ENCODE measurements at regions not wholly inside any gene's neighbourhood (a gene's known extent, or its start where the extent isn't known, plus 50 kb on each side); places are given as distances from the start of the nearest gene placed in this dataset.
"Not testable (repeated sequence)": the region's sequence is repeated elsewhere in the genome, so short reads cannot be mapped to it uniquely, and the experiment has no call there.

DNA sequence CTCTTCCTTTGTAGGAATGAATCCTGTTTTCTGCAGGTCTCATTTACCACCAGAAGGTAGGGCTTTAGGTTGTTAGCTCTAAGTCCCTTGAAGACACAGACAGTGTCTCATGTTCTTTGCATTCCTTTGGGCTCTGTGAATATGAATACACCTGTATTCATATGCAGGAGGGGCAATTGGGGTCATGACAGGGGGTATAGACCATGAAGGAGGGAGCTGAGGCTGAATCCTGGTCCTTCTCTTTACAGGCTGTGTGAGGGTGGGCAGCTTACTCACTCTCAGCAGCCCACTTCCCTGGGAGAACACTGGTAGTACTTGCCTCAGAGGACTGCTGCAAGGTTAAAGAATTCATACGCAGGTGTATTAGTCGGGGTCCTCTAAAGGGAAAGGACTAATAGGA is 267.2 kb upstream of the MGMT start:
- DNase-seq: no peak

DNA sequence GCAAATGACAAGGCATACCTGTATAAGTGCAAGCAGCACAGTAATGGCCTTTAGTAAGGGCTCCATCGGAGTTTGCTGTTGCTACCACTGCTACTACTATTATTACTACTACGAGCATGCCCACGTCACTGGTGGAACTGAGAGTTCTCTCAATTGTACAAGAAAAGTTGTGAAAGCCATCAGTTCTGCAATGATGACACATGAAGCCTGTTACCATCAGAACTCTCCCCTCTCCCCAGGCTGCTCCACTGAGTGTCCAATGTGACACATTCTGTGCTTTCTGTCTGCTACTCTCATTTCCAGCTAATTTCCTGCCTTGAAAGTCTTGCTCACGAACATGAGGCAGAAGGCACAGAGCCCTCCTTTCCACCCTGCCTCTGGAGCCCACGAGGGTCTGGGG is 263.2 kb upstream of the MGMT start:
- DNase-seq: no peak

DNA sequence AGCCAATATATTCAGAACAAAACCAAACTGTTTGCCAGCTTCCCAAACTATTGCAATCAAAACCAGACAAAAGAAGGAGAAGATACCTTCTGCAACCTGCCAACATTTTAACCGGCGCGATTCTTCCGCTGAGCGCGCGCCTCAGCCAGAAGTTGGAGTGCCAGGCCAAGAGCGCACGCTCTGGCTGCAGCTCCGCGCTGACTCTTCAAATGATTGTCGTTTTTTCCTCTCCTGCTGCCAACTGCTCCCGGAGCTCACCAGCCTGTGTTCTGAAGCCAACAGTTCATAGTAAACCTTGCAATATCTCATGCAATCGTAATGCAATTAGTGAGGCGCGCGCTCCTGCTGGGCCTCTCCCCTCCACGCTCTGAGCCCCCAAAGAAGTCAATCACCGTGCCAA is 259.7 kb upstream of the MGMT start:
- DNase-seq: no peak

DNA sequence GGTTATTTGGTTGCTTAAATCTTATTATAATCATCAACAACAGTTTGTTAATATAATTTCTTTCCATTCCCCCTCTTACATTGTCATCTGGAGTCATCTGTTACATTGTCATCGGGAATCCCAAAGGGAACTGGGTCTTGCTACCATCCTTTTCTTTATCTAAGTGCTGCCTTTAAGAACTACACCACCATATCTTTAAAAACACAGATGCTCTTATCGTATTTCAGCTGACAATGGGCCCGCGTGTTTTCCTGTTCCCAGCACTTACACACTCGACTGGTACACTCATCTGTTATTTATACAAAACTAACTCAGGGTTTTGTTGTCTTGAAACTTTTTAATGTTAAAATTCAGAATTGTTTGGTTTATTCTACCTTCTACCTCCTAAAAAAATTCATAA is 256.2 kb upstream of the MGMT start:
- DNase-seq: no peak

DNA sequence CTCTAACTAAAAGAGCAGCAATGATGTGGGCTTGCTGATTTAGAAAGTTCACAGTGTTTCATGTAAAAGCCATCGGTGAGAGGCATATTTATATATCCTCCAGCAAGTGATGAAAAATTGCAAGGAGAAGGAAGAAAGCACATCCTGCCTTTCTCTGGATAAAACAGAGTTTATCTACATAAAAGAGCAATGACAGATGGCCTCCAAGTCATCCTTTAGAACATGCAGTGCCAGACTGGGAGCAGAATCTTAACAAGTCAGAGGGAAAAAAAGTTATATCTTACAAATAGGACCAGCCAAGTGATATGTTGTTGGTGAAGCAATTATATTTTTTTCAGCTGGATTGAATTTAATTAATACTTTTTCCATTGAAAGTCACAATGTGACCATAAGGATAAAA is 253.8 kb upstream of the MGMT start:
- no peak for DNase-seq

DNA sequence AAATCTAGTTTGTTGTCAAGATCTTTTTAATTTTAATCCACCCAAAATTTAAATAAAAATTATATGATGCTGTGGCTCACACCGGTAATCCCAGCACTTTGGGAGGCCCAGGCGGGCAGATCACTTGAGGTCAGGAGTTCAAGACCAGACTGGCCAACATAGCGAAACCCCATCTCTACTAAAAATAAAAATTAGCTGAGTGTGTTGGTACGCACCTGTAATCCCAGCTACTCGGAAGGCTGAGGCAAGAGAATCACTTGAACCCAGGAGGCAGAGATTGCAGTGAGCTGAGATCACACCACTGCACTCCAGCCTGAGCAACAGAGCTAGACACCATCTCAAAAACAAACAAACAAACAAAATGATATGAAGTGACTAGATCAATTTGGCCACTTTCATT is 253.0 kb upstream of the MGMT start:
- DNase-seq: not testable (repeated sequence)

DNA sequence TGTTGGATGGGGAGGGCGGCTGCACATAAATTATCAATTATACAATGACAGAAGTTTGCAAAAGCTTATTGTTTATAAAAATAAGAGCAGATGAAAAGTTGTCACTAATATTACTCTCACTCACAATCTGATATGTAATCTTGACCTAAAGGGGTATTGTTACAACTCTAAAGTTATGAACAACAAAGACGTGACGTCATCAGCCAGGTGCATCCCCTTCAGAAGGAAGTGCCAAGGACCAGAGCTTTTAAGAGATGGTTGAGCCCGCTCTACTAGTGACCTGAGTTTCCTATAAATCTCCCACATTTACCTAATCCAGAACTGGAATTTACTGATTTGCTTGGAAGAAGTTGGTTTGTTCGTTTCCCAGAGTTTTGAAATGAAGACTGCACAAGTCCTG is 247.7 kb upstream of the MGMT start:
- DNase-seq: no peak

GRCh38 chr10:129222436-129222835 is 244.6 kb upstream of the MGMT start:
- no peak for DNase-seq

- no peak for DNase-seq
Measured at GRCh38 chr10:129223363-129223762, 243.7 kb upstream of the MGMT start.

DNA sequence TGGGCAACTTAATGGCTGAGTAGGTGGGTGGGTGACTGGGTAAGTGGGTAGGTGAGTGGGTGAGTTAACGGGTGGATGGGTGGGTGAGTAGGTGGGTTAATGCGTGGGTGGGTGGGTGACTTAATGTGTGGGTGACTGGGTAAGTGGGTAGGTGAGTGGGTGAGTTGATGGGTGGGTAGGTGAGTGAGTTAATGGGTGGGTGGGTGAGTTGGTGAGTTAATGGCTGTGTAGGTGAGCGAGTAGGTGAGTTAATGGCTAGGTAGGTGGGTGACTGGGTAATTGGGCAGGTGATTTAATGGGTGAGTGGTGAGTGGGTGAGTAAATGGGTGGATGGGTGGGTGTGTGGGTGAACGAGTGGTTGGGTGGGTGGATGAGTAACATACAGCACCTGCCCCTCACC is 243.0 kb upstream of the MGMT start:
- DNase-seq: no peak

GRCh38 chr10:129231821-129232220 is 235.2 kb upstream of the MGMT start:
- DNase-seq: no peak

DNA sequence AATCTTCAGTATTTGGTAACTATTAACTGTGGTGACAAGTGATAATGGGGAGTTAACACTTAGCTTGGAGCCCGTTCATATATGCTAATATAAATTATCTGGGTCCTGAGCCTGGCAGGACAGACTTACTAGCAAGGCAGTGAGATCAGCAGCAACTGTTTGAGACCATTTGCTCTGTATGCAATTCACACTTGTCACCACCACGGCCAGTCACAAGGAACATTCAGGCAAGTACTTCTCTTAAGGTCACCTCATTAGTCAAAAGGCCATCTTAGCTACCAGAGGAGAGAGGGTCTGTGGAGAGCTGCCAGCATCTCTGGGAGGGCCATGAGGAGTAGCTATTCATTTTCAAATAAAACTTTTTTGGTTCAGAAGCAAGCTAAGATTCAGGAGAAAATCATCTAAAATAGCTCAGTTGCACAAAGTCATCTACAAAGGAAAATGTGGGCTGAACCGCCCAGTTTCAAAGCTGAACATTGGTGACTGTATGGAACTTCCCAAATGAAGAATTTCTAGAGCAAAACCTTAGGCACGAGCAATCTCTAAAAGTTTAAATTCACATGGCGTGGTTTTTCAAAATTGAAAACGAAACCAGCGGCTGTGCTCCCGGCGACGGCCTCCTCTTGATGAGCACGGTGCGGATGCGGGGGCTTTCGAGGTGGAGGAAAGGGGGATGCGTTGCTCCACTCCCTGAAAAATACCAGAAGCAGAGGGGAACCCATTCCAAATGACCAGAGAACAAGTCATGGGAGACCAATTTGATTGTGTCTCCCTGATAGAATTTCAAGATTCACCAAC is 233.5 kb upstream of the MGMT start:
- no peak for DNase-seq

GRCh38 chr10:129236274-129236691 is 230.8 kb upstream of the MGMT start:
- DNase-seq: no peak

GRCh38 chr10:129241461-129241860 is 225.6 kb upstream of the MGMT start:
- no peak for DNase-seq

DNA sequence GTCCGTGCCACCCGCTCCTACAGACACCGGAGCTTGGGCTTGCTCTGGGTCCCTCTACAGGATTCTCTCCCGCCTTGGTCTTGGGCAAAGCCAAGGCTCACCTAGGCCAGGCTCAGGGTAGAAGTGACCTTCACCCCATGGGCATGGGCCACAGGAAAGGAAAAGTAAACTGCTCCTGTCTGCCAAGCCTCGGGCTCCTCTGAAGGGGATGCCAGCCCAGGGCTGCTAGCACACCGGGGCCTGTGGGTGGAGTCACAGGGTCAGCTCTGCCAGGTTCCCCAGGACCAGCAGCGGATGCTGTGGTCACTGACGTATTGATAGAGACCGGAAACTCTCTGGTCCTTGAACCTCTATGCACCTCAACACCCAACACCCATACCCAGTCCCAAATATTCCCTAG is 222.7 kb upstream of the MGMT start:
- no peak for DNase-seq

- no peak for DNase-seq
Measured at GRCh38 chr10:129244757-129245156, 222.3 kb upstream of the MGMT start.

DNA sequence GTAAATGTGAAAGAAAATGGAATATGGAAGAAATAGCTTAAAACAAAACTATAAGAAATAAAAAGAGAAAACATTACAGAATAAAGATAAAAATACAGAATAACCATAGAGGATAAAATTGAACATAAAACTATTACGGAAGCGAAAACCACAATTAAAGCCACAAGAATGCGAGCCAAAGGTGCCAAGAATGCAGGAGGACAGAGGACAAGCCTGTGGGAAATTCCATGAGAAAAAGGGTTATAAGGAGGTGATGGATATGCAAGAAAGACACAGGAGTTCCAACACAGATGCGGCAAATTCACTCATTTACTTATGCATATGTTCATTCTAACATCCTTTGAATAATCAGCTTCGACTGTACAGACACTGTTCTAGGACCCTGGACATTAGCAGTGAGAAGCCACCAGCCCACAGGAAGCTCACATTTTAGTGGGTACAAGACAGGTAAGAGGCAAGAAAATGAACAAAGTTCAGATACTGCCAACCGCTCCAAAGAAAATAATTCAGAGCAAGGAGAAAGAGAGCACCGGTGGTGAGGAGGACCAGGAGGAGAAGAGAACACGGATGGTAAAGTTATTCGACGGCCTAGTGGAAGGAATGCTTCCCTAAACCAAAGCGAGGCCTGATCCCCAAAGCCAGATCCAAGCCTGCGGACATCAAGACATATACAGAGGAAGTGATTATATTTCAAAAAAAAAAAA is 213.7 kb upstream of the MGMT start:
- no peak for DNase-seq

GRCh38 chr10:129253865-129254179 is 213.2 kb upstream of the MGMT start:
- no peak for DNase-seq

DNA sequence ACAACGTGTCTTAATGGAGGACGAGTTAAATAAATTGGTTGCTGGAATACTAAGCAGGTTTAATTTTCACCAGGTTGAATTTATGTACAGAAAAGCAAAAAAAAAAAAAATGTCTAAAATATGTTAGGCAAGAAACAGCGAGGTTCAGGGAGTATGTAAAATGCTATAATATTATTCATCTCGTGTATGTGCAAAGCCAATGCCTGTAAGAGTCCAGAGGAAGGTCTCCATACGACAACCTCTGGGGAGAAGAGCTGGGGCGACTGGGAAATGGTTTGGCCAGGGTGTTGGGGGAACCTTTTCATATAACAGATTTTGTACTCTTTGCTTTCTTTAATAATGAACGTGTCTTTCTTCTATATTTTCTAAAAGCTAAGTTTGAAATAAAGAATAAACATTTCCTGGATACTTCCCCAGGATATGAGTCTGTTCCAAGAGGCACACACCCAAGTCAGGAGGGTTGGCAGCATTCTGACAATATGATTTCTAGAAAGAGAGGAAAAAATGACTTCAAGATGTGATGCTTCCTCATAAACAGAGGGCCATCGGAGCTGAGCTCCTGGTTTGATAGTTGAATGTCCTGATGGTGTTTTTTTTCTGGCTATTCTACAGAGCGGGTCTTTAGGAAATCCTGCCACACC is 208.6 kb upstream of the MGMT start:
- DNase-seq: no peak

- no peak for DNase-seq
Measured at GRCh38 chr10:129259128-129259815, 207.8 kb upstream of the MGMT start.

DNA sequence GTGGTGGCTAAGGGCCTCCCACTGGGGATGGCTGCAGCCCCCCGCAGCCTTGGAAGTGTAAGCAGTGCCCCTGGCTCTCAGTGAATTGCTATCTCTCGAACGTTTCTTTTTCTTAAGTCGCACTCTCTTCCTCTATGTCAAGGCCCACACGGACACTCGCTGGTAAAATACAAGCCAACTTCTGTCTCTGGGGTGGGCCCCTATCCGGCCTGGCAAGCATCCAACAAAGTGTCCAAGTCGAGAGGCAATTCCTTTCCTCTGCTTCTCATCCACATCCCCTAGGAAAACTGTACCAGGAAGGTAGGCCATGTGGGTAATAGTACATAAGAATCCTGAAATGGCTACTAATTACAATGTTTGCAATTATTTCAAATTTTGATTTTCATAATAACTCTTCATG is 194.9 kb upstream of the MGMT start:
- DNase-seq: no peak

DNA sequence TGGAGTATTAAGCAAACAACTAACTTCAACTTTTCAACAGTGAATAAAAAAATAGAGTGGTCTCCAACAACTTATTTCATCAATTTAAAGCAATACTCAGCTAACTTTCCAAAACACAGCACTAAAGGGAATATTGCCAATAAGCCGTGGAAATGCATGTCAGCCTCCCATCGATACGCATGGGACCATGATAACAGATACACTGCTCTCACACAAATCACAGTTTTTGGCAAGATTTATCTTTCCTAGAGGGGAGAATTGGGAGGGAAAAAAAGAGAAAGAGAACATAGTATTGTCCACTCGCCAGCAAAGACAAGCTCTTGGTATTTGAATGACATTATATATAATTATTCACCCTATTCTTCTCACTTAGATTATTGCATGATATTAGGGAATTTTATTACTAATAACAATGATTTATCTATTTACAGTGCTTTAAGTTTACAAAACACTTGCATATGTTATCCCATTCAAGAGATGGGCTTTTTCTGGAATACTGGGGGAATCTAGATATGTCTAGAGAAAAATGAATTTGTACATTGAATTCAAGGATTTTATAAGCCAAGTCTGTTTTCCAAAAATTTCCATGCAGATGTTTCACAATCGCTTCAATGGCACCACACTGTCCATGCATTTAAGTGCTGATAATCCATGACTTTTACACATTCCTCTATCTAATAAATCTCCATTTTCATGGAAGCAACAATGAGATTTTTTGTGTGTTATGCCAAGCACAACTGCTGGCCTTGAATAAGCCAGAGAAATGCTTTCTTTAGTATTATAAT is 194.0 kb upstream of the MGMT start:
- DNase-seq: no peak

DNA sequence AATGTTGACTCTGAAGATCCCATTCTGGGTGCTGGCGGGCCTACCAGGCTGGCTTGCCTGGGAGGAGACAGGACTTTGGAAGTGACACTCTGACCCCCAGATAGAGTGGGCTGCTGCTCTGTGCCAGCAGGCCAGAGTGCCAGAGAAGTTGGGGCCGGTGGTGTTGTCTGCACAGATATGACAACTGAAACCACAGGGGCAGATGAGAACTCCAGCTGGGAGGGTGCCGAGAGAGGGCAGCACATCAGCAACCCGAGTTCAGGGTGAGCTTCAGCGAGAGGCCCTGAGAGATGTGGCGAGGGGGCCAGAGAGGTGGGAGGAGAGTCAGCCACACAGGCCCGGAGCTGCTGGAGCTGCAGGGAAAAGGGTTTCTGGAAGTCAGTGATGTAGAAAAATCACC is 193.2 kb upstream of the MGMT start:
- DNase-seq: no peak
